ENCODE measurements at regions not wholly inside any gene's neighbourhood (a gene's known extent, or its start where the extent isn't known, plus 50 kb on each side); places are given as distances from the start of the nearest gene placed in this dataset.

- no peak for TF ChIP-seq BMI1 (IDR thresholded peaks at IDR 0.05; ENCODE audit: borderline replicate concordance)
- no peak for TF ChIP-seq SREBF2 (IDR thresholded peaks at IDR 0.05; ENCODE audit: low read length)
- TF ChIP-seq CTCF (IDR thresholded peaks at IDR 0.05 in 2 of 3, conservative IDR thresholded peaks at IDR 0.05 in 1 of 3; ENCODE audit: control insufficient read depth in 2 of 3, extremely low read depth in 1 of 3, insufficient read depth in 1 of 3, low read depth in 3 of 3, low read length in 3 of 3) = no peak
- TF ChIP-seq ZNF384 (IDR thresholded peaks at IDR 0.05; ENCODE audit: borderline replicate concordance, low read depth, low read length) = no peak
These were observed 148.2 kb downstream of the GLI2 start for GRCh38 chr2:120883607-120884440.
